ENCODE measurements at regions not wholly inside any gene's neighbourhood (a gene's known extent, or its start where the extent isn't known, plus 50 kb on each side); places are given as distances from the start of the nearest gene placed in this dataset.

- peaks cover 6% of the 10 kb centered on the region for H3K4me1 Mint-ChIP-seq (ENCODE audit: insufficient read depth, unreplicated experiment)
- no peaks in the 10 kb centered on the region for H3K36me3 Mint-ChIP-seq (ENCODE audit: insufficient read depth, unreplicated experiment)
- intact Hi-C loops (cut with micrococcal nuclease) = no loop called here
- TF ChIP-seq, protein P1, sequence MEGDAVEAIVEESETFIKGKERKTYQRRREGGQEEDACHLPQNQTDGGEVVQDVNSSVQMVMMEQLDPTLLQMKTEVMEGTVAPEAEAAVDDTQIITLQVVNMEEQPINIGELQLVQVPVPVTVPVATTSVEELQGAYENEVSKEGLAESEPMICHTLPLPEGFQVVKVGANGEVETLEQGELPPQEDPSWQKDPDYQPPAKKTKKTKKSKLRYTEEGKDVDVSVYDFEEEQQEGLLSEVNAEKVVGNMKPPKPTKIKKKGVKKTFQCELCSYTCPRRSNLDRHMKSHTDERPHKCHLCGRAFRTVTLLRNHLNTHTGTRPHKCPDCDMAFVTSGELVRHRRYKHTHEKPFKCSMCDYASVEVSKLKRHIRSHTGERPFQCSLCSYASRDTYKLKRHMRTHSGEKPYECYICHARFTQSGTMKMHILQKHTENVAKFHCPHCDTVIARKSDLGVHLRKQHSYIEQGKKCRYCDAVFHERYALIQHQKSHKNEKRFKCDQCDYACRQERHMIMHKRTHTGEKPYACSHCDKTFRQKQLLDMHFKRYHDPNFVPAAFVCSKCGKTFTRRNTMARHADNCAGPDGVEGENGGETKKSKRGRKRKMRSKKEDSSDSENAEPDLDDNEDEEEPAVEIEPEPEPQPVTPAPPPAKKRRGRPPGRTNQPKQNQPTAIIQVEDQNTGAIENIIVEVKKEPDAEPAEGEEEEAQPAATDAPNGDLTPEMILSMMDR (IDR thresholded peaks at IDR 0.05; ENCODE audit: unreplicated experiment) = no peak
- DNase-seq (ENCODE audit: unreplicated experiment) = no peak
- no peaks in the 10 kb centered on the region for H3K27me3 Mint-ChIP-seq (ENCODE audit: insufficient read depth, unreplicated experiment)
- no TSS peak for BruUV-seq (replicated peaks)
- no peaks in the 10 kb centered on the region for H3K9me3 Mint-ChIP-seq (ENCODE audit: unreplicated experiment)
- ChIA-PET CTCF (interaction anchor here (0.6 kb wide), 3 partner anchors 39 to 645 kb away, joined by 3 to 4 read pairs (median 3); no protein-coding TSS in a partner anchor), POLR2A (no interaction called here)
- no peak overlapping the region for H3K4me3 Mint-ChIP-seq (ENCODE audit: unreplicated experiment)
- H3K27ac Mint-ChIP-seq (ENCODE audit: low read depth, unreplicated experiment) = no peak overlapping the region
Observed at GRCh38 chr3:104787306-104787705, 579.4 kb upstream of the ALCAM start.

DNA sequence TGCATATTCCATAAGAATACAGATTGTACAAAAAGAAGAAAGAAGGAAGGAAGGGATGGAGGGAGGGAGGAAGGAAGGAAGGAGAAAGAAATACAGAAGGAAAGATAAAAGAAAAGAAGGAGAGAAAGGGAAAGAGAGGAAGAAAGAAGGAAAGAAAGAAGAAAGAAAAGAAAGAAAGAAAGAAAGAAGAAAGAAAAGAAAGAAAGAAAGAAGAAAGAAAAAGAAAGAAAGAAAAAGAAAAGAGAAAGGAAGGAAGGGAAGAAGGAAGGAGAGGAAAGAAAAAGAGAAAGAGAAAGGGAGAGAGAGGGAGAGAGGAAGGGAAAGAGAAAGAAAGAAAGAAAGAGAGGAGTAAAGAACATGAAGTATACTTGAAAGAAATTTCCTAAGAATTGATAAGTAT, 577.9 kb upstream of the ALCAM start:
- no peaks in the 10 kb centered on the region for H3K9me3 Mint-ChIP-seq (ENCODE audit: unreplicated experiment)
- no peaks in the 10 kb centered on the region for H3K27me3 Mint-ChIP-seq (ENCODE audit: insufficient read depth, unreplicated experiment)
- H3K4me1 Mint-ChIP-seq (ENCODE audit: insufficient read depth, unreplicated experiment) = peaks cover 6% of the 10 kb centered on the region
- TF ChIP-seq, protein P1 (IDR thresholded peaks at IDR 0.05; ENCODE audit: unreplicated experiment) = no peak
- intact Hi-C loops (cut with micrococcal nuclease) = no loop called here
- BruUV-seq (replicated peaks) = no TSS peak
- no peak overlapping the region for H3K4me3 Mint-ChIP-seq (ENCODE audit: unreplicated experiment)
- DNase-seq (ENCODE audit: unreplicated experiment) = no peak
- H3K36me3 Mint-ChIP-seq (ENCODE audit: insufficient read depth, unreplicated experiment) = no peaks in the 10 kb centered on the region
- CTCF ChIA-PET = no interaction called here
- H3K27ac Mint-ChIP-seq (ENCODE audit: low read depth, unreplicated experiment) = no peak overlapping the region
- POLR2A ChIA-PET = no interaction called here

DNA sequence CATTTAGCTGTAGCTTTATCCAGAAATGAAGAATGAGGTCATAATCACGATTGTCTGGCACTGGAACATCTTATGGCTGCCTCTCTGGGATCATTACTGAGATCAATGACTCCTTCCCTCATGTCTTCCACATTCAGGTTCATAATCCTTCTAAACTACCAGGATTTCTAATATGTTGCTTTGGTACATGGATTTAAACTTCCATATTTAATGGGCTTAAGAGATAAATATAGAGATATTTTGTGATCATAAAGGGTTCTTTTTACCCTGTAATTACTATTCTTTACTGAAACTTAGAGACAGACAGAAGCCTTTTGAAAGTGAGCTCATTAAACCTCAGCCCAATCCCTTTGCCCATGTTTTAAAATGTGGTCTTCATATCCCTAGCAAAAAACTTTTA, 575.4 kb upstream of the ALCAM start:
- BruUV-seq (replicated peaks) = no TSS peak
- TF ChIP-seq, protein P1 (IDR thresholded peaks at IDR 0.05; ENCODE audit: unreplicated experiment) = no peak
- no peaks in the 10 kb centered on the region for H3K4me1 Mint-ChIP-seq (ENCODE audit: insufficient read depth, unreplicated experiment)
- H3K4me3 Mint-ChIP-seq (ENCODE audit: unreplicated experiment) = no peak overlapping the region
- H3K27me3 Mint-ChIP-seq (ENCODE audit: insufficient read depth, unreplicated experiment) = no peaks in the 10 kb centered on the region
- intact Hi-C loops (cut with micrococcal nuclease) = no loop called here
- no peaks in the 10 kb centered on the region for H3K36me3 Mint-ChIP-seq (ENCODE audit: insufficient read depth, unreplicated experiment)
- POLR2A ChIA-PET = no interaction called here
- no peak for DNase-seq (ENCODE audit: unreplicated experiment)
- no peak overlapping the region for H3K27ac Mint-ChIP-seq (ENCODE audit: low read depth, unreplicated experiment)
- H3K9me3 Mint-ChIP-seq (ENCODE audit: unreplicated experiment) = no peaks in the 10 kb centered on the region
- CTCF ChIA-PET = no interaction called here

- TF ChIP-seq, protein P1 (IDR thresholded peaks at IDR 0.05; ENCODE audit: unreplicated experiment) = no peak
- no peaks in the 10 kb centered on the region for H3K4me1 Mint-ChIP-seq (ENCODE audit: insufficient read depth, unreplicated experiment)
- intact Hi-C loops (cut with micrococcal nuclease) = no loop called here
- CTCF ChIA-PET = no interaction called here
- no peaks in the 10 kb centered on the region for H3K36me3 Mint-ChIP-seq (ENCODE audit: insufficient read depth, unreplicated experiment)
- H3K27me3 Mint-ChIP-seq (ENCODE audit: insufficient read depth, unreplicated experiment) = no peaks in the 10 kb centered on the region
- no peak overlapping the region for H3K4me3 Mint-ChIP-seq (ENCODE audit: unreplicated experiment)
- no peak overlapping the region for H3K27ac Mint-ChIP-seq (ENCODE audit: low read depth, unreplicated experiment)
- POLR2A ChIA-PET = no interaction called here
- DNase-seq (ENCODE audit: unreplicated experiment) = no peak
- H3K9me3 Mint-ChIP-seq (ENCODE audit: unreplicated experiment) = no peaks in the 10 kb centered on the region
- no TSS peak for BruUV-seq (replicated peaks)
Observed at GRCh38 chr3:104796556-104796955, 570.2 kb upstream of the ALCAM start.
